ENCODE measurements at regions not wholly inside any gene's neighbourhood (a gene's known extent, or its start where the extent isn't known, plus 50 kb on each side); places are given as distances from the start of the nearest gene placed in this dataset.

GRCh38 chr3:59267021-59267420, 217.2 kb upstream of the CFAP20DC start:
- peak; percentile 38 for DNase-seq (ENCODE audit: low read depth)
- no peaks in the 10 kb centered on the region for H3K36me3 ChIP-seq (ENCODE audit: insufficient read depth, low read length)
- H3K27me3 ChIP-seq (ENCODE audit: insufficient read depth, low read length): no peaks in the 10 kb centered on the region
- no peak overlapping the region for H3K27ac ChIP-seq (ENCODE audit: low read depth, low read length)
- H2AFZ ChIP-seq (ENCODE audit: low read depth, low read length): no peak overlapping the region
- H3K4me1 ChIP-seq (ENCODE audit: insufficient read depth, low read length): no peaks in the 10 kb centered on the region
- Mint-ChIP-seq H3K9me3 (ENCODE audit: unreplicated experiment) (no peaks in the 10 kb centered on the region), H3K36me3 (ENCODE audit: low read depth, unreplicated experiment) (no peaks in the 10 kb centered on the region), H3K4me3 (ENCODE audit: unreplicated experiment) (no peak overlapping the region), H3K4me1 (ENCODE audit: low read depth, unreplicated experiment) (peaks cover 10% of the 10 kb centered on the region), H3K27me3 (ENCODE audit: low read depth, unreplicated experiment) (no peaks in the 10 kb centered on the region), H3K27ac (ENCODE audit: unreplicated experiment) (no peak overlapping the region)
- H4K20me1 ChIP-seq (ENCODE audit: insufficient read depth, low read length): no peaks in the 10 kb centered on the region
- FAIRE-seq: no peak
- H3K4me3 ChIP-seq (ENCODE audit: insufficient read depth, low read depth, low read length): no peak overlapping the region
- H3K9ac ChIP-seq (ENCODE audit: low read length): no peak overlapping the region
- H3K9me3 ChIP-seq (ENCODE audit: insufficient read depth, low read depth, low read length): no peaks in the 10 kb centered on the region
- H3K4me2 ChIP-seq (ENCODE audit: low read length): no peak overlapping the region
- no peaks in the 10 kb centered on the region for H3K79me2 ChIP-seq (ENCODE audit: insufficient read depth, low read length)
- TF ChIP-seq CTCF (IDR thresholded peaks at IDR 0.05; ENCODE audit: insufficient read depth, low read depth, low read length) (peak; percentile 2), EZH2 (IDR thresholded peaks at IDR 0.05; ENCODE audit: insufficient read depth, low read length) (no peak)

GRCh38 chr3:59266551-59266950, 216.7 kb upstream of the CFAP20DC start:
- Histone ChIP-seq H3K9me3 (ENCODE audit: insufficient read depth, low read depth, low read length) (no peaks in the 10 kb centered on the region), H3K4me2 (ENCODE audit: low read length) (no peak overlapping the region), H3K9ac (ENCODE audit: low read length) (no peak overlapping the region), H3K4me3 (ENCODE audit: insufficient read depth, low read depth, low read length) (no peak overlapping the region), H3K79me2 (ENCODE audit: insufficient read depth, low read length) (no peaks in the 10 kb centered on the region), H3K27ac (ENCODE audit: low read depth, low read length) (no peak overlapping the region), H3K27me3 (ENCODE audit: insufficient read depth, low read length) (no peaks in the 10 kb centered on the region), H3K4me1 (ENCODE audit: insufficient read depth, low read length) (no peaks in the 10 kb centered on the region), H4K20me1 (ENCODE audit: insufficient read depth, low read length) (no peaks in the 10 kb centered on the region), H3K36me3 (ENCODE audit: insufficient read depth, low read length) (no peaks in the 10 kb centered on the region), H2AFZ (ENCODE audit: low read depth, low read length) (no peak overlapping the region)
- Mint-ChIP-seq H3K4me1 (ENCODE audit: low read depth, unreplicated experiment) (peaks cover 10% of the 10 kb centered on the region), H3K27ac (ENCODE audit: unreplicated experiment) (no peak overlapping the region), H3K4me3 (ENCODE audit: unreplicated experiment) (no peak overlapping the region), H3K9me3 (ENCODE audit: unreplicated experiment) (no peaks in the 10 kb centered on the region), H3K36me3 (ENCODE audit: low read depth, unreplicated experiment) (no peaks in the 10 kb centered on the region), H3K27me3 (ENCODE audit: low read depth, unreplicated experiment) (no peaks in the 10 kb centered on the region)
- FAIRE-seq (peak; percentile 62), DNase-seq (ENCODE audit: low read depth) (peak; percentile 44)
- TF ChIP-seq EZH2 (IDR thresholded peaks at IDR 0.05; ENCODE audit: insufficient read depth, low read length): no peak
- no peak for TF ChIP-seq CTCF (IDR thresholded peaks at IDR 0.05; ENCODE audit: insufficient read depth, low read depth, low read length)

GRCh38 chr3:59265566-59265965, 215.7 kb upstream of the CFAP20DC start:
- TF ChIP-seq CTCF (IDR thresholded peaks at IDR 0.05; ENCODE audit: insufficient read depth, low read depth, low read length): no peak
- TF ChIP-seq EZH2 (IDR thresholded peaks at IDR 0.05; ENCODE audit: insufficient read depth, low read length): no peak
- Mint-ChIP-seq H3K27ac (ENCODE audit: unreplicated experiment) (no peak overlapping the region), H3K27me3 (ENCODE audit: low read depth, unreplicated experiment) (no peaks in the 10 kb centered on the region), H3K4me1 (ENCODE audit: low read depth, unreplicated experiment) (peaks cover 10% of the 10 kb centered on the region), H3K9me3 (ENCODE audit: unreplicated experiment) (no peaks in the 10 kb centered on the region), H3K36me3 (ENCODE audit: low read depth, unreplicated experiment) (no peaks in the 10 kb centered on the region), H3K4me3 (ENCODE audit: unreplicated experiment) (no peak overlapping the region)
- Histone ChIP-seq H3K4me3 (ENCODE audit: insufficient read depth, low read depth, low read length) (no peak overlapping the region), H3K4me2 (ENCODE audit: low read length) (no peak overlapping the region), H2AFZ (ENCODE audit: low read depth, low read length) (no peak overlapping the region), H3K79me2 (ENCODE audit: insufficient read depth, low read length) (no peaks in the 10 kb centered on the region), H3K9me3 (ENCODE audit: insufficient read depth, low read depth, low read length) (no peaks in the 10 kb centered on the region), H3K27ac (ENCODE audit: low read depth, low read length) (no peak overlapping the region), H3K27me3 (ENCODE audit: insufficient read depth, low read length) (no peaks in the 10 kb centered on the region), H3K4me1 (ENCODE audit: insufficient read depth, low read length) (no peaks in the 10 kb centered on the region), H3K36me3 (ENCODE audit: insufficient read depth, low read length) (no peaks in the 10 kb centered on the region), H3K9ac (ENCODE audit: low read length) (no peak overlapping the region), H4K20me1 (ENCODE audit: insufficient read depth, low read length) (no peaks in the 10 kb centered on the region)
- FAIRE-seq (no peak), DNase-seq (ENCODE audit: low read depth) (no peak)
